HG02973 (cell line): ENCODE measurements at regions not wholly inside any gene's neighbourhood (a gene's known extent, or its start where the extent isn't known, plus 50 kb on each side); places are given as distances from the start of the nearest gene placed in this dataset.
"Not testable (repeated sequence)": the region's sequence is repeated elsewhere in the genome, so short reads cannot be mapped to it uniquely, and the experiment has no call there.

Source experiments
- ATAC-seq: cut with Tn5 transposase; IDR thresholded peaks from one replicate; pipeline ENCODE4 v1.9.1; 2021; ENCODE audit warnings: moderate library complexity; ENCODE audit not compliant: unreplicated experiment

- ATAC-seq, result no peak
Measured at GRCh38 chr13:109288151-109288709, 498.2 kb downstream of the IRS2 start.

- ATAC-seq, result no peak
Measured at GRCh38 chr13:109287553-109287952, 498.8 kb downstream of the IRS2 start.

DNA sequence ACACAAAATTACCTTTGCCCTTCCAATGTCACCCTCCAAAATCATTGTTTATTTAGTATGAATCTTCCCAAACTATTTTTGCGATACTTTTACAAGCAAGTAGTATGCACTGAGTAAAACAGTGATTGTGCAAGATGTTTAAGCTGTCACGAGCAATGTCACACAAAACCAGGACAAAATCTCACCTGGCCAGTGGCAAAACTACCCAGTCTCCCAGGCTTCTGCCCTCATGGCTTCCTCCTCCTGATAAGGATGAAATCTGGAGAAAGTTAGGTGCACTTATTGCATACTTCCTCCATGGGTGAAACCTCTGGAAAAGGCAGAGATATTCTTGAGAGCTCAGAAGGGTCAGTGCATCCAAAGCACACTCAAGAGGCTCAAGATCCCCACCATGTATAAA is 500.8 kb downstream of the IRS2 start:
- ATAC-seq, result no peak

- no peak for ATAC-seq
Measured at GRCh38 chr13:109281903-109282635, 504.3 kb downstream of the IRS2 start.

GRCh38 chr13:109281017-109281902 is 505.1 kb downstream of the IRS2 start:
- no peak for ATAC-seq

GRCh38 chr13:109276261-109276660 is 510.1 kb downstream of the IRS2 start:
- ATAC-seq, result no peak

- ATAC-seq, result no peak
Measured at GRCh38 chr13:109275852-109276251, 510.5 kb downstream of the IRS2 start.

- no peak for ATAC-seq
Measured at GRCh38 chr13:109275139-109275745, 511.1 kb downstream of the IRS2 start.

GRCh38 chr13:109274188-109274821 is 512.1 kb downstream of the IRS2 start:
- no peak for ATAC-seq

GRCh38 chr13:109273326-109273751 is 513.0 kb downstream of the IRS2 start:
- no peak for ATAC-seq

- ATAC-seq, result no peak
Measured at GRCh38 chr13:109272595-109273325, 513.6 kb downstream of the IRS2 start.

GRCh38 chr13:109271555-109272541 is 514.5 kb downstream of the IRS2 start:
- no peak for ATAC-seq

- no peak for ATAC-seq
Measured at GRCh38 chr13:109271061-109271460, 515.3 kb downstream of the IRS2 start.

DNA sequence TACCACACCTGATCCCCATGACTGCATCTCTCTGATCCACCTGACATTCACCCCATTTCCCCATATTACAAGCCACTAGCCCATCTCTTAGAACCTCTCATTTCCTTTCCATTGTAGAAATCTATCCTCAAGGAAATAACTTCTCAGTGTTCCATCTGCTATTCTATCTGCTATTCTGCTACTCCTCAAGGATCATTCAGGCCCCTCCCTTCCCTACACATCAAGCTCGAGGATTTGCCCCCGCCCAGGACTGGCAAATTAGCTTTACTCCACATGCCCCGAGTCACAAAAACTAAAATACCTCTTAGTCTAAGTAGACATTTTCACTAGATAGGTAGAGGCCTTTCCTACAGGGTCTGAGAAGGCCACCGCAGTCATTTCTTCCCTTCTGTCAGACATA is 517.0 kb downstream of the IRS2 start:
- not testable (repeated sequence) for ATAC-seq

DNA sequence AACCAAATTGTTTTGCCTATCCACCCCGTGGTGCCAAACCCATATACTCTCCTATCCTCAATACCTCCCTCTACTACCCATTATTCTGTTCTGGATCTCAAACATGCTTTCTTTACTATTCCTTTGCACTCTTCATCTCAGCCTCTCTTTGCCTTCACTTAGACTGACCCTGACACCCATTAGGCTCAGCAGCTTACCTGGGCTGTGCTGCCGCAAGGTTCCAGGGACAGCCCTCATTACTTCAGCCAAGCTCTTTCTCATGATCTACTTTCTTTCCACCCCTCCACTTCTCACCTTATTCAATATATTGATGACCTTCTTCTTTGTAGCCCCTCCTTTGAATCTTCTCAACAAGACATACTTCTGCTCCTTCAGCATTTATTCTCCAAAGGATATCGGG is 517.9 kb downstream of the IRS2 start:
- ATAC-seq, result not testable (repeated sequence)

DNA sequence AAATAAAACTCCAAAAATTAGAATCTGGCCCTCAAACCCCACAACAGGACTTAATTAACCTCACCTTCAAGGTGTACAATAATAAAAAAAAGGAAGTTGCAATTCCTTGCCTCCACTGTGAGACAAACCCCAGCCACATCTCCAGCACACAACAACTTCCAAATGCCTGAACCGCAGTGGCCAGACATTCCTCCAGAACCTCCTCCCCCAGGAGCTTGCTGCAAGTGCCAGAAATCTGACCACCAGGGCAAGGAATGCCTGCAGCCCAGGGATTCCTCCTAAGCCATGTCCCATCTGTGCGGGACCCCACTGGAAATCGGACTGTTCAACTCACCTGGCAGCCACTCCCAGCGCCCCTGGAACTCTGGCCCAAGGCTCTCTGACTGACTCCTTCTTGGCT is 519.0 kb downstream of the IRS2 start:
- ATAC-seq, result not testable (repeated sequence)

DNA sequence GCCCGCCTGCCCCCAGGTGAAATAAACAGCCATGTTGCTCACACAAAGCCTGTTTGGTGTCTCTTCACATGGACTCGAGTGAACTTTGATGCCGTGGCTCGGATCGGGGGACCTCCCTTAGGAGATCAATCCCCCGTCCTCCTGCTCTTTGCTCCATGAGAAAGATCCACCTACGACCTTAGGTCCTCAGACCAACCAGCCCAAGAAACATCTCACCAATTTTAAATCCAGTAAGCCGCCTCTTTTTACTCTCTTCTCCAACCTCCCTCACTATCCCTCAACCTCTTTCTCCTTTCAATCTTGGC is 521.0 kb downstream of the IRS2 start:
- ATAC-seq, result not testable (repeated sequence)

GRCh38 chr13:109264603-109265437 is 521.6 kb downstream of the IRS2 start:
- not testable (repeated sequence) for ATAC-seq
